Fibroblast of lung (primary cell): ENCODE measurements at regions not wholly inside any gene's neighbourhood (a gene's known extent, or its start where the extent isn't known, plus 50 kb on each side); places are given as distances from the start of the nearest gene placed in this dataset.

Experiments
- DNase-seq, 2 donors: peaks; one replicate each; pipeline versions ENCODE4 v3.0.0 to v3.0.0-alpha.2; 2010; ENCODE audit warnings: low read depth in 2 of 2
- H2AFZ ChIP-seq: 2 replicates; pipeline ENCODE4 v1.5.1; 2012; ENCODE audit warnings: low read length, control low read depth, inconsistent platforms
- H3K27ac ChIP-seq: 2 replicates; pipeline ENCODE4 v1.5.1; 2011; ENCODE audit warnings: low read length, control low read depth; ENCODE audit not compliant: insufficient read depth
- H3K27me3 ChIP-seq: 2 replicates; pipeline ENCODE4 v1.5.1; 2011; ENCODE audit warnings: mild to moderate bottlenecking, low read length; ENCODE audit not compliant: control insufficient read depth, insufficient read depth
- H3K36me3 ChIP-seq: 2 replicates; pipeline ENCODE4 v1.5.1; 2011; ENCODE audit warnings: low read length; ENCODE audit not compliant: control insufficient read depth, insufficient read depth
- H3K4me1 ChIP-seq: 2 replicates; pipeline ENCODE4 v1.5.1; 2011; ENCODE audit warnings: low read length; ENCODE audit not compliant: control insufficient read depth, insufficient read depth; ENCODE audit errors: extremely low read depth
- H3K4me2 ChIP-seq: 2 replicates; pipeline ENCODE4 v1.5.1; 2011; ENCODE audit warnings: low read length, control low read depth; ENCODE audit not compliant: insufficient read depth; ENCODE audit errors: extremely low read depth
- H3K4me3 ChIP-seq, 4 experiments: fragments of 200-600 bp in 1 of 4; sonication (generic) in 1 of 4; replicated peaks in 1 of 4; 2 replicates each; pipeline ENCODE4 v1.5.1; 2011 to 2016; ENCODE audit warnings: low read length in 4 of 4, low read depth in 3 of 4, mild to moderate bottlenecking in 3 of 4, control low read depth in 2 of 4, inconsistent platforms in 1 of 4, mixed read lengths in 1 of 4; ENCODE audit not compliant: insufficient read depth in 1 of 4; ENCODE audit errors: control extremely low read depth in 1 of 4
- H3K79me2 ChIP-seq: 2 replicates; pipeline ENCODE4 v1.5.1; 2012; ENCODE audit warnings: mild to moderate bottlenecking, low read length, inconsistent platforms; ENCODE audit not compliant: control insufficient read depth, insufficient read depth
- H3K9ac ChIP-seq: 2 replicates; pipeline ENCODE4 v1.5.1; 2011; ENCODE audit warnings: mild to moderate bottlenecking, low read length, control low read depth; ENCODE audit not compliant: insufficient read depth
- H3K9me3 ChIP-seq: 2 replicates; pipeline ENCODE4 v1.5.1; 2012; ENCODE audit warnings: low read depth, low read length; ENCODE audit not compliant: control insufficient read depth, insufficient read depth
- H4K20me1 ChIP-seq: 2 replicates; pipeline ENCODE4 v1.5.1; 2011; ENCODE audit warnings: low read length; ENCODE audit not compliant: control insufficient read depth, insufficient read depth; ENCODE audit errors: extremely low read depth
- EZH2 ChIP-seq: IDR thresholded peaks from 2 replicates; pipeline ENCODE4 v1.5.1; 2012; ENCODE audit warnings: low read length, control low read depth, mild to moderate bottlenecking; ENCODE audit errors: missing control alignments
- TF ChIP-seq, protein P1 (sequence below), 2 donors: IDR thresholded peaks in 1 of 2; conservative IDR thresholded peaks in 1 of 2; 1 replicate in 1 of 2; 2 replicates in 1 of 2; pipeline ENCODE4 v1.5.1; 2011 to 2012; ENCODE audit warnings: low read length in 2 of 2, control low read depth in 1 of 2, inconsistent platforms in 1 of 2, low read depth in 1 of 2, mild to moderate bottlenecking in 1 of 2

DNA sequence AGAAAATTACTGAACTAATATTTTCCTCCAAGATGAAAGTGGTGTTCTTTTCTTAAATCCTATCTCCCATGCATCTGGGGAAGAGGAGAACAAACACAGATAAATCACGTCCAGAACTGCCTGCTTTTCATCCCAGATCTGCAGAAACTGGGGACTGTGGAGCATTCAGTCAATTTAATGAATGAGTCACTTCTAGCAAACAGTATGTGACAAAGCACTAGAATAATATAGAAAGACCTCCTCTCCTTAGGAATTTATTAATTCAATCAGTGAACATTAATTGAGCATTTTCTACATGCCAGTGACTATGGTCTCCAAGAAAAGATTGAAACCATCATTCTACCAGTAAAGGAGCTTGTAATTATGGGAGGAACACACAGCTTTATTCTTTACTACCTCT is 693.4 kb upstream of the ID2 start:
- DNase-seq, result no peak
- Histone ChIP-seq H3K4me1 (no peaks in the 10 kb centered on the region), H3K79me2 (no peaks in the 10 kb centered on the region), H3K36me3 (no peaks in the 10 kb centered on the region), H3K9me3 (no peaks in the 10 kb centered on the region), H3K4me3 (no peak overlapping the region), H4K20me1 (no peaks in the 10 kb centered on the region), H2AFZ (no peak overlapping the region), H3K27ac (no peak overlapping the region), H3K27me3 (no peaks in the 10 kb centered on the region), H3K4me2 (no peak overlapping the region), H3K9ac (no peak overlapping the region)
- TF ChIP-seq EZH2, result no peak
- TF ChIP-seq, protein P1, sequence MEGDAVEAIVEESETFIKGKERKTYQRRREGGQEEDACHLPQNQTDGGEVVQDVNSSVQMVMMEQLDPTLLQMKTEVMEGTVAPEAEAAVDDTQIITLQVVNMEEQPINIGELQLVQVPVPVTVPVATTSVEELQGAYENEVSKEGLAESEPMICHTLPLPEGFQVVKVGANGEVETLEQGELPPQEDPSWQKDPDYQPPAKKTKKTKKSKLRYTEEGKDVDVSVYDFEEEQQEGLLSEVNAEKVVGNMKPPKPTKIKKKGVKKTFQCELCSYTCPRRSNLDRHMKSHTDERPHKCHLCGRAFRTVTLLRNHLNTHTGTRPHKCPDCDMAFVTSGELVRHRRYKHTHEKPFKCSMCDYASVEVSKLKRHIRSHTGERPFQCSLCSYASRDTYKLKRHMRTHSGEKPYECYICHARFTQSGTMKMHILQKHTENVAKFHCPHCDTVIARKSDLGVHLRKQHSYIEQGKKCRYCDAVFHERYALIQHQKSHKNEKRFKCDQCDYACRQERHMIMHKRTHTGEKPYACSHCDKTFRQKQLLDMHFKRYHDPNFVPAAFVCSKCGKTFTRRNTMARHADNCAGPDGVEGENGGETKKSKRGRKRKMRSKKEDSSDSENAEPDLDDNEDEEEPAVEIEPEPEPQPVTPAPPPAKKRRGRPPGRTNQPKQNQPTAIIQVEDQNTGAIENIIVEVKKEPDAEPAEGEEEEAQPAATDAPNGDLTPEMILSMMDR (conservative IDR thresholded peaks at IDR 0.05 in 1 of 2, IDR thresholded peaks at IDR 0.05 in 1 of 2; ENCODE audit: low read depth in 1 of 2, low read length in 2 of 2), result no peak

DNA sequence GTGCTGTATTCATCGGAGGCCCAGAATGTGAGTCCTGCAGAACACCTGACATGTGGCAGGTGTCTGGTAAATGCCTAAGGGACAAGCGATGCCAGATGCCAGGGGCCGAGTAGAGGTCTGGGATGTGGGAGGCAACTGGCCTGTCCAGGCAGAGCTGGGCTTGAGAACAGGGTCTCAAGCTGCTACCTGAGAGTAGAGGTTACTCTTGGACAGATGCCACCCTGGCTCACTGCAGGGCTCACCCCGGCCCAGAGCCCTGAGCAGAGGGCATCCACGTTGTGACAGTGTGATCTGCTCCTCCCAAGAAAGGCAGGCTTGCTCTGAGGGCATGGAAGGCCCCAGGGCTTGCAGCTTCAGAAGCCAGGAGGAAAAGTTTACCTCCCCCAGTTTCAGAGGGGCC is 692.0 kb upstream of the ID2 start:
- Histone ChIP-seq H3K4me1 (no peaks in the 10 kb centered on the region), H3K9ac (no peak overlapping the region), H2AFZ (no peak overlapping the region), H3K4me2 (no peak overlapping the region), H3K27ac (no peak overlapping the region), H4K20me1 (no peaks in the 10 kb centered on the region), H3K27me3 (no peaks in the 10 kb centered on the region), H3K4me3 (no peak overlapping the region), H3K36me3 (no peaks in the 10 kb centered on the region), H3K79me2 (no peaks in the 10 kb centered on the region), H3K9me3 (no peaks in the 10 kb centered on the region)
- no peak for DNase-seq
- TF ChIP-seq EZH2, result no peak
- TF ChIP-seq, protein P1 (conservative IDR thresholded peaks at IDR 0.05 in 1 of 2, IDR thresholded peaks at IDR 0.05 in 1 of 2; ENCODE audit: low read depth in 1 of 2, low read length in 2 of 2), result no peak

- H3K9ac ChIP-seq, result no peak overlapping the region
- no peak for DNase-seq
- H3K36me3 ChIP-seq, result no peaks in the 10 kb centered on the region
- no peaks in the 10 kb centered on the region for H3K9me3 ChIP-seq
- no peaks in the 10 kb centered on the region for H3K27me3 ChIP-seq
- no peaks in the 10 kb centered on the region for H4K20me1 ChIP-seq
- no peak overlapping the region for H3K4me2 ChIP-seq
- H3K4me3 ChIP-seq, result no peak overlapping the region
- no peaks in the 10 kb centered on the region for H3K79me2 ChIP-seq
- H2AFZ ChIP-seq, result no peak overlapping the region
- no peak overlapping the region for H3K27ac ChIP-seq
- no peak for TF ChIP-seq EZH2
- TF ChIP-seq, protein P1 (conservative IDR thresholded peaks at IDR 0.05 in 1 of 2, IDR thresholded peaks at IDR 0.05 in 1 of 2; ENCODE audit: low read depth in 1 of 2, low read length in 2 of 2), result no peak
- H3K4me1 ChIP-seq, result no peaks in the 10 kb centered on the region
Measured at GRCh38 chr2:7992612-7993602, 688.9 kb upstream of the ID2 start.
